ENCODE measurements at regions not wholly inside any gene's neighbourhood (a gene's known extent, or its start where the extent isn't known, plus 50 kb on each side); places are given as distances from the start of the nearest gene placed in this dataset.
"Not testable (repeated sequence)": the region's sequence is repeated elsewhere in the genome, so short reads cannot be mapped to it uniquely, and the experiment has no call there.

DNA sequence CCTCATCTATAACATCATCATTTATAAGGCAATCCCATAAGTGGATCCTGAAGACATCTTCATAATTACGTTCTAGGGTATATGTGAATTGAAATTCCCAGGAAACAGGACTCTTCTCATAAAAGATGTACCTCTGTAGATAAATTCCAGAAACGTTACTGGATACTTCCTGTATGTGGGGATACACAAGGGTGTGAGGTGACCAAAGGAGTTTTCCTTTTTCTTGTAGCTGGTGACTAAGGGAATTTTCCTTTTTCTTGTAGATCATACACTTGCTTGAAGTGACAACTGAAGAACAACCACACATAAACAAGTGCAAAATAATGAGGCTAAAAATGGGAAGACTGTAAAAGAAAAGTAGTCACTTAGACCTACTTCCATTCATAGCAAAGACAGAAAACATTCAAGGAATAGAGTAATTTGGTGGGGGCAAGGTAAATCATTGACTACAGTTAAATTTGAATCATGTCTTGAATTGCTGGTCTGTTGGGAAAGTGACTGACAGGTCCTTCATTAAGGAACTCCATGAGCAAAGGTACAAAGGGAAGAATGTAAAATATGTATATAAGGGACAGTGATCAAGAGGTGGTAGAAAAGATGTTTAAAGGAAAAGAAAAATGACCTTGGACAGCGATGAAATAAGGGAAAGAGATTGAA, 53.2 kb upstream of the UBE2E3 start:
- DNase-seq = no peak

DNA sequence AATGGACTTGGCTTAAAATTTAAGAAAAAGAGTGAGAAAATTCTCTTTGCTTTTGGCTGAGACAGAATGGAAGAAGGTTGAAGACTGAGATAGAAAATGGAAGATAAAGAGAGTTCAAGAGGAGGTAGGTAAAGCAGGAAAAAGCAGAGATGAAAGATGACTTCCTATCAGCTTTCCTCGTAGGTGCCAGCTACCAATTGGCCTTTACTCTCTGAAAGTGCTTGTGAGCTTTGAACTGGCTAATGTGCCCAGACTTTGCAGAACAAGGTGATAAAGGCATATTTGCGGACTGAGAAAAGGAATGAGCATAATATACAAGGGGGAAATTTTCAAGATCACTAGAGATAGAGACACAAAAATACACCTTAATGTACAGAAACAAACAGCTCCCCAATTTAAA, 54.7 kb upstream of the UBE2E3 start:
- no peak for DNase-seq

DNA sequence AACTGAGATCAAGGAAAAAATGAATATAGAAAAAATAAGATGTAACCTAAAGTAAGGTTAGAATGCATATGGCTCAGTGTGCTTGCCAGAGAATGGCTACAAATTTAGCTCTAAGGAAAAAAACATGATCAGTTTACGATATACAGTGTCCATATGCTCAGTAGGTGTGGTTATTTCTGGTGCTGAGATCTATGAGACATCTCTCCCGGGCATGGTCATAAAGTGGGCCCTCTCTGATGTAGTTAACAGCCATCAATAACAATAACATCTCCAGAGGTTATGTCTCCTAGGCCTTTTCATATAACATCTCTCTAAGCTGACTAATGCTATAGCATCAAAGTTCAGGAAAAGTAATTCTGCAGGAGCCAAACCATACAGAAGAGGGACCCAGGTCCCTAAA, 56.3 kb upstream of the UBE2E3 start:
- DNase-seq = no peak

DNA sequence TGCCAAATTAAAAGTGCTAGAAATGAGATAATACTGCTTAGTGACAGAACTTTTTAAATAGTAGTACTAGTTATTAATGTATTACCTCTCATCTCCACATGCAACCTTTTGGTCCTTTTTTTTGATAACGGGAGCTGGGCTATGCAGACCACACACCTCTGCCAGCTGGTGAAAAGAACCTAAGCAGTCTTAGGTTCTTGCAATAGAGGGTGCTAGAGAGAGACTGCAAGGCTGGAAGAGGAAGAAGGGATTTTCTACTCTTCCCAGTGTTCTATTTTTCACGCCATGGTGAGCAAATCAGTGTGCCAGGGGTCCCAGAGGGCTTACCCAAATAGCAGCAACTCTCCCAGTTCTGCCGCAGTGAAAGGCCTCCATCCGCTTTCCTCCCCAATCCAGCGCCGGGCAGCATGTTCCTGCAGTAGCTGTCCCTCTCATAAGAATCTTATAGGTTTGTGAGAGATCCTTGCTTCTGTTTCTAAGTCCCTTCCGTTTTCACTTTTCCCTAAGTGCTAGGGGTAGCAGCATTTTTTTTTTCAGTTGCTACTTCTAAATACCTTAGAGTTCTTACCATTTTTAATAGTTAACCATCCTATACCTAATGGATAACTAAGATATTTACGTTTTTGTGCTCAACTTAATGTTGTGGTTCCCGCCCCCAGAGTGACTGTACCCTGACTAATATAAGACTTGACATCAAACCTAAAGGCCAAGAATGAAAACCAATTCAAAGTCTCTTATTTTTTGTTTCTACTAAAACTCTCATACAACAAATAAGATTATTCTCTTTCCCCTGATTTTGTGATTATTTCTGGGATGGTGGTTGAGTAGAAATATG, 69.4 kb upstream of the UBE2E3 start:
- no peak for DNase-seq

DNA sequence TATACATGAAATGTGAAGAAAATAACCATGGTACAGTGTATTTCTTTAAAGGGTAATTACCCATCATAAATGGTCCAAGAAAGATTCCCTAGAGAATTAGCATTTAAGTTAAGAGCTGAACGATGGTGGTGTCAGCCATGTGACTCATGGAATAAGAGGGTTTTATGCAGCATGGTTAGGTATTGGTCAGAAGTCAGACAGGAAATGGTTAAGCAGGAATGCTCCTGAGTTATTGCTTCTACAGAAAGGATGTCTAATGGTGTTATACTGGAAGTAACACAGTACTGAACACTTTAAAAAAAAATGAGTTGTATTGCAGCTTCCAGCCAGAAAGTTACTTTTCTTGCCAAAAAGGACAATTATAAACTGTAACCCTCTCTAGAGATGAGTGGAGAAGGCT, 72.7 kb upstream of the UBE2E3 start:
- no peak for DNase-seq

DNA sequence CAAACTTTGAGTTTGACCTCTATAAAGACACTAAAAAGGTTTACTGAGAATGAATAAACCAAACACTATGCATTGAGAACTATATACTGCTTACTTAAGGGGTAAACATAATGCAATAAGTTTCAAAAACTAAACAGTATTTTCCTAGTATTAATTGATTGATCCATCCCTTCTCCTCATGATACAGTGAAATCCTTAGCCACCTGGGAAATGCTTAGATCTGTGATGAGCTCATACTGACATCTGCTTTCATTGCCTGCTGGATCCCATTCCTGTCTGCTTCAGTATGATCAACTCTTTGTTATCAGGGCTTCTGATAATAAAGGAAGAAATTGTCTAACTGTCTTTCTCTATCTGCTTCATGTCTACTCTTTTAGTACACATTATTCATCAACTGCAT, 74.9 kb upstream of the UBE2E3 start:
- no peak for DNase-seq

DNA sequence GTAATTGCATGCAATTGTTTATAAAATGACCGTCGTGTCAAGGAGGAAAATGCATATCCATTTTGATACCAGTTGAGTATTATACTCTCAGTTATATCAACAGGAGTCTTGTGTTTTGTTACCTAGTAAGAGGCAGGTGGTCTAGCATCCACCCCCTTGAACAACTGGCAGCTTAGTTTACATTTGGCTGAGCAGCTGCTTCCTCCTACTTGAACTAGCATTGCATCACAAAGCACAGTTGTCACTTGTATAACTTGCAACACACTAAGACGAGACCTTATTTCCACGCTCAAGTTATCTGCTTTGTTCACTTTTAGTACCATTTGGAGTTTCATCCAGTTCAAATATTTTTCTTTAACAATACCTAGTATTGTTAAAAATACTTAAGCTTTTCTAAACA, 75.4 kb upstream of the UBE2E3 start:
- no peak for DNase-seq

DNA sequence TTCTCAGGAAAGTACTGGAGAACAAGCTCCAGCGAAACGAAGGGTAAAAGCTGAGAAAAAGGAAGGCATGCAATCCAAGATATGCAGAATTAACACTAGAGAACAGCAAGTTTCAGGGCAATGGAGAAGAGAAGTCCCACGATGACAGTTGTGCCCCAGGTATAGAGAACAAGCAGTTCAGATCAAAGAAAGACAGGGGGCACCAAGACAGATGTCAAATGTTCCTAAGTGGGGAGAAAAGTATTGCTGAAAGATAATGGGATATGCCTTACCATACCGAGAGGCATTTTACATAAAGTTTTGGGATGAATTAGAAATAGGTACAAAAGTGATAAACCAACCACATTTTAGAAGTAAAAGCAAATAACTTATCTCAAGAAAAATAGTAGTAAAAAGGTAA, 79.1 kb upstream of the UBE2E3 start:
- DNase-seq = no peak

DNA sequence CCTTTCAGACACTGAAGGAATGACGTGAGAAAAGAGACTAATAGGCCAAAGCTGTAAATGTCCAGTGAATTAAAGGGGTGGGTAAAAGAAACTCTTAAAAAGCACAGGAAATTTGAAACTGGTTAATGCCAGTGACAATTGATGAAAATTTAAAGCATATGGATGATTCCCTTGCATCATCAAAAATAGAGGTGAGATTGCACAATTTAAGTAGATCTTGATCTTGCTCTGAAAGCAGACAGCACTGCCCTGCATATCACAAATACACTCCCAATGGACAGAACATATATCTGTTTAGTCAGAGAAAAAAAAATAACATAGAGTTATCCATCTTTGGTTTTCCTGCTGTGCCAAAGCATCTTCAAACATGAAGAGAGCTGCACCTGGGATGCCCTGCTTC, 86.7 kb upstream of the UBE2E3 start:
- DNase-seq = no peak

DNA sequence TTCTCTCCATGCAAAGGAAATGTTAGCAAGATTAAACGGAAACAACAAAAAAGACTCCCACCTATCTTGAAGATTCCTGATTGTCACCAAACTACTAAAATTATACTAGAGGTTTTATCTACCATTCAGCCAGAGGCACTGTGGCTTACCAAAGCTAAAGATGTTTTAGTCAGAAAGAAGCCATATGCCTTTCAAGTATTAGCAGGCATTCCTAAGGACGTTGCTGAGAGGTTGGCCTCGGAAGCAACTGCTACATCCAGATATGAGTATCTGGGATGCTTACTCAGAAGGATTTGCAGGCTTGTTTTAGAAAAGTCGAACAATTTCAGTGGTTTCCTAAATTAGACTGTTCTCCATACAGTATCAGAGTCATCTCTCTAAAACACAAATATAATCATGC, 88.3 kb upstream of the UBE2E3 start:
- no peak for DNase-seq

DNA sequence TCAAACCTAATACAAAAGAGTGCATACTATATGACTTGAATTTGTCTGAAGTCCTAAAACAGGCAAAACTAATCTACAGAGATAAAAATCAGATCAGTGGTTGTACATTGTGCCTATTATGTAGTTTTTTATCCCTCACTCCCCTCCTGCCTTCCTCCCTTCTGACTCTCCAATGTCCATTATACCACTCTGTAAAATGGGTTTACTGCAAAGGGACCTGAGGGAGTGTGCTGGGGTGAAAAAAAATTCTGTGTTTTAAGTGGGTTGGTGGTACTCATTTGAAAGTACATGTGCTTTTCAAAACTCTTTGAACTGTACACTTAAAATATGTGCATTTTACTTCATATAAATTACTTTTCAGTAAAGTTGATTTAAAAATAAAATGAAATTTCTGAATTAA, 89.0 kb upstream of the UBE2E3 start:
- DNase-seq = no peak

DNA sequence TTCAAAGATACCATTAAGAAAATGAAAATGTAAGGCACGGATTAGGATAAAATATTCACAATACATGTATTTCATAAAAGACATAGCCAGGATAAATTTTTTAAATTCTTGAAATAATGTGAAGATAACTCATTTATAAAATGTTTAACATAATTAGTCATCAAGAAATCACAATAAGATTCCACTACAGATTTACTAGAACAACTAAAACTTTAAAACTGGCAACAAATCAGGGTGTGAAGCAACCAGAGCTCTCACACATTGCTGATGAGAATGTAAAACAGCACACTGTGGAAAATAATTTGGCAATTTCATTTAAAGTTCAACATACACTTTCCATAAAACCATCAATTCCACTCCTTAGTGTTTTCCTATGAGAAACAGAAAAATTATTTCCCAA, 89.6 kb upstream of the UBE2E3 start:
- no peak for DNase-seq

DNA sequence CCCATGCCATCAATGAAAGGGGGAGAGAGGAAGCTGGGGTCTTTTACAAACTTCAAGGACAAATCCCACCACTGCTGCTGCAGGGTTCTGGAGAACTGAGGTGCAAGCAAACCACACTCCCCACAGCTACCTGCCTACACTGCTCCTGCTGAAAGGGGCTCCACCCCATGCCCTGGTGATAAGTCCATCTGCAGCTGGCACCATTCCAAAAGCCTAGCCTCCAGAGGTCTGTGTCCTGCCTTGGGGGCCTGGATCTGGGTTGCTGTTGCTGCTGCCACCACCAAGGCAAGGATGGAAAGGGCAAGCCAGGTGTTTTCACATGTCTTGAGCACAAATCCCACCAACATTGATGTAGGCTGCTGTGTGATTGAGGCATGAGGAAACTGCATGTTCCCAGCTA, 97.4 kb upstream of the UBE2E3 start:
- no peak for DNase-seq

DNA sequence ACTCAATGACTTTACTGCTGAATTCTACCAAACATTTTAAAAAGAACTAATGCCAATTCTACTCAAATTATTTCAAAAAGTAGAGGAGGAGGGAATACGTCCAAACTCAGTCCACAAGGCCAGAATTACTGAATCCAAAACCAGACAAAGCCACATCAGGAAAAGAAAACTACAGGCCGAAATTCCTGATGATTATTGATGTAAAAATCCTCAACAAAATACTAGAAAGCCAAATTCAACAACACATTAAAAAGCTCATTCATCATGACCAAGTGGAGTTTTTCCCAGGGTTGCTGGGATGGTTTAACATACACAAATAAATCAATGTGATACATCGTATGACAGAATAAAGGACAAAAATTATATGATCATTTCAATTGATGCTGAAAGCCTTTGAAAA, 103.9 kb upstream of the UBE2E3 start:
- no peak for DNase-seq

DNA sequence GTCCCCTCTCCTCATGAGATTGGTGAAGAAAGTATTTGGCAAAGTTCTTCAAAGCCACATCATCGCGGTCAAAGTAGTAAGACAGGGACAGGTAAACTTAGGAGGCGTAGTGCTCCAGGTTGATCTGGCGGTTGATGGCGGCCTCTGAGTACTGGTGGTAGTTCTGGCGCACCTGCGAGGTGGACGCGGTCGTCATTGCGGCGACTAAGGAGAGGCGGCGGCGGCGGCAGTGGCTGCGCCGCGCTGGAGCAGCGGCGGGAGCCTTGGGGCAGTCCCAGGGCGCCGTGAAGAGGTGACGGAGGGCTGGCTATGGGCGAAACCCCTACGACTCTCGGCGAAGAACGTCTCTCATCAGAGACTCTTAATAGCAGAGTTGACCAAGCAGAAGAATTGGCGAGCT, 107.2 kb upstream of the UBE2E3 start:
- DNase-seq = no peak

DNA sequence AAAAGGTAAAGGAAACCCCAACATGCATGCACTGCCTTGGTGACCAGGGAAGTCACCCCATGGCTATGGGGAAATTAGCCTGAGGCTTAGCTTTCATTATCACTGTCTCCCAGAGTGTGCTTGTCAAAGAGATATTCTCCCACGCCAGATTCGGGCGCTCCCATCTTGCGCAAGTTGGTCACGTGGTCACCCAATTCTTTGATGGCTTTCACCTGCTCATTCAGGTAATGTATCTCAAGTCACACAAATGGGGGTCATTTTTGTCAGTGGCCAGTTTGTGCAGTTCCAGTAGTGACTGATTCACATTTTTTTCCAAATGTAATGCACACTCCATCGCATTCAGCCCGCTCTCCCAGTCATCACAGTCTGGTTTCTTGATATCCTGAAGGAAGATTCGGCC, 107.6 kb upstream of the UBE2E3 start:
- not testable (repeated sequence) for DNase-seq

DNA sequence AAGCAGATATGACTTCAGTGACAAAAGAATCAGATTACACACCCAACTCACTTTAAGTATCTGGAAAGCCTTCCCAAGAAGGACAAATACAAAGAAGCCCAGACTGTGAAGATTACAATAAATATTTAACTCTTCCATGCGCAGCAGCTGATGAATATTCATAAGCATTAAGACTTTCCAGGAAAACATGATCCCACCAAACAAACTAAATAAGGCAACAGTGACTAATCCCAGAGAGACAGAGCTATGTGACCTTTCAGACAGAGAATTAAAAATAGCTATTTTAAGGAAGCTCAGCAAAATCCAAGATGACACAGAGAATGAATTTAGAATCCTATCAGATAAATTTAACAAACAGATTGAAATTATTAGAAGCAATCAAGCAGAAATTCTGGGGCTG, 108.2 kb upstream of the UBE2E3 start:
- no peak for DNase-seq

DNA sequence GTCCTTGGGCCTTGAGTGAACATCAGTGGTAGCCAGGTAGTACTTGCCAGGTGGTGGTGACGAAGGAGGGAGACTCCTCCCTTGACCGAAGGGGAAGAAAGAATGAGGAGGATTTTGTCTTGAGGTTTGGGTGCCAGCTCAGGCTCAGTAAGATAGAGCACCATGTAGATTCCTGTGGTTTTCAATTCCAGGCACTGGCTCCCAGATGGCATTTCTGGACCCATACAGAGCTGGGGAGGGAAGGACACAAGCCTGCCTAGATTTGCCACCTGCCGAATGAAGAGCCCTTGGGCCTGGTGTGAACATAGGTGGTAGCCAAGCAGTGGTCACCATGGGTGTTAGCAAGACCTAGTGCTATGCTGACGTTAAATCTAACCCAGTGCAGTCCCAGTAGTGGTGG, 108.8 kb upstream of the UBE2E3 start:
- no peak for DNase-seq

DNA sequence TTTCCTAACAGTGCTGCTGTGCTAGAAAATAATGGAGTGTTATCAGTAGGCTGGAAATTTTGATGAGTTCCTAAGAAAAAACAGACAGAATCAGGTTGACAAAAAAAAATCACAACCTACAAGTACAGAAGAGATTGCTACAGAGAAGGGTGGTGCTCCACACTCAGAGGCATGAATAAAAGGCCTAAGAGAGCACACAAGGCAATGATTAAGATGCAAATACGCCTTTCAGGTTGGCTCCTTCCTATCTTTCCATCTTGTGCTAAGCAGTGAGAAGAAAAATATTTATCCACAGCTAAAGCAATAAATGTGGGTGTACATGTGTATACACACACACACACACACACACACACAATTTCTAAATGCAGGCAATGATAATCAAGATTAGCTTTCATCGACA, 130.6 kb upstream of the UBE2E3 start:
- no peak for DNase-seq

DNA sequence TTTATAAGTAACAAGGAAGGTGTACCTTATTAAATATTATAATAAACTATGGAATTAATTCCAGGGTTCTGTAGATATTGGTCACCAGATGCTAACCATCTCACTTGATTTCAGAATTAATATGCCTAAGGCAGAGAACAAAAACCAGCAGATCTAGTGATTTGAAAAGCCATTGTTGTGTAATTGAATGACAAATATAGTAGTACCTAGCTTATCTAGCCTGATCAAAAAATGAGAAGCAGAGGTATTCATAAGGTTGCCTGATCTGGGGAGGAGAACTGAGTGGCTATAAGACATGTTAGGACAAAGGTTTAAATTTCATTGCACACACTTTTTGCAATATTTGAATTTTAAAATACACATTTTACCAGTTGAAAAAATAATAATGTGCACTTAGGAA, 132.0 kb upstream of the UBE2E3 start:
- DNase-seq = no peak

DNA sequence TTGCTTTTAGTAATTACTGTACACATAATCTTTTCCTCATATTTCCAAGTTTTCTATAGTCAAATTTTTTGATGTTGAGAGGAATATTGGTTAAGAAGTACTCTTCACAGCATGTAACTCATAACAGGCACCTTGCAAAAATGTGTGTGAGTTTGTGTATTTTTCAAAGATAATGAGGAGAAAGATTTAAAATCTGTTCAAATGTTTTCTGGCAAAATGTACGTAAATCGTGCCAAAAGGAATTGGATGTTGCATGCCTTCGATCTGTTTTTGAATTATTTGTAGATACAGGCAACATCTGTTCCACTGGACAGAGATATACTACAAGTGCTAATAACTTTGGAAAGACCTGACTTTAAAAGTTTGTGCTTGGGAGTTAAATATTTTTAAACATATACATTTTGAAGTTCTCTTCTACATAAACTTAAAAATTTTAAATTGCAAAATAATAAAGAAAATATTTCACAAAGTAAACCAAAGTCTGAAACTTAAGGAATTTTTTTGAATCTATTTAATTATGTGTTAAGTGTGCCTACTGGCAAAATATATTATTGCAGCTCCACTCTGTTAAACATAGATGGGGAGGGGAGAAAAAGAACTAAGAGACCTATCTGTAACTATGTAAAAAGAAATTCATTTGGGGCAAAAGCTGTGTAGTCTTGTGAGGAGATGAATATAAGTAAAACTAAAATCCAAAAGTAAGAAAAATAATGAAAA, 133.5 kb upstream of the UBE2E3 start:
- no peak for DNase-seq

DNA sequence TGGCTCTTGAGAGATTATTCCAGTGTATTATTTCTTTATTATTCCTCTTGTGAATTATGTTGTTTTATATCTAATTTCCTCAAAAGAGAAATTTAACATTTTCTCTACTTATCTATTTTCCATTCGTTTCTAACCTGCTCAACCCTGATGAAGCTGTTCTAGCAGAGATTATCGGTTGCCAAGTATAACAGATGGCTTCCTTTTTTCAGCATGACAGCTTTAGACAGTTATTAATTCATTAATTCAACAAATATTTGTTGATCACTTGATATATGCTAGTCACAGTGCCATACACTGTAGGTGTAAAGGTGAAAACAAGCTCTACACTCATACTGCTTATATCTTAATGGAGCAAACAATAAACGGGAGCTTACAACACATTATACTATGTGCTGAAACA, 137.9 kb upstream of the UBE2E3 start:
- no peak for DNase-seq

DNA sequence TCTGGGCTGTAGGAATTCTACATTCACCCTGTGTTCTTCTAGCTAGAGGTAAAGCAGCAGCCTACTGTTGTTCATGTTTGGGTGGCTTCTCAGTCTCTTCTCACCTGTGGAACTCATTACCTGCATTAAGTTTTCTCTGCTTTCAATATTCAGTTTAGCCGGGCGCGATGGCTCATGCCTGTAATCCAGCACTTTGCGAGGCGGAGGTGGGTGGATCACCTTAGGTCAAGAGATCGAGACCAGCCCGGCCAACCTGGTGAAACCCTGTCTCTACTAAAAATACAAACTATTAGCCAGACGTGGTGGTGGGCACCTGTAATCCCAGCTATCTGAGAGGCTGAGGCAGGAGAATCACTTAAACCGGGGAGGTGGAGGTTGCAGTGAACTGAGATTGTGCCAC, 139.8 kb upstream of the UBE2E3 start:
- no peak for DNase-seq

DNA sequence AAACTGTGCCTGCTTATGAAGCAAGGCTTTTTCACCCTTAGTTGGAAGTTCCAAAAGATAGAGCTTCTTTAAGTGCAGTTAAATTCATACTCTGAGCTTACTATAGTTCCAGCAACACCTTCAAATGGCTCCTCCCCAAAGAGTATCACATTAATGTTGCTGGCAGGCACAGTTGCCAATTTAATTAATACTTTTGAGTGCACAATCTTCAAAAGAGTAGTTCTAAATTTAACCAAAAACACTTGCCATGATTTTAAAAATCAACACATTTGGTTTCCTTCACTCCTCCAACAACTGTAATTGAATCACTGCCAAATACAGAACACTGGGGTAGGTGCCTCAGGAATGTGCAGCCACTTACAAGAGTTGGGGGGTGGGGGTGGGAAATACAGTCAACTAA, 150.6 kb upstream of the UBE2E3 start:
- no peak for DNase-seq
